ENCODE measurements at regions not wholly inside any gene's neighbourhood (a gene's known extent, or its start where the extent isn't known, plus 50 kb on each side); places are given as distances from the start of the nearest gene placed in this dataset.

- no peak for DNase-seq
These were observed 417.0 kb upstream of the RGS6 start for GRCh38 chr14:71514941-71515919.

DNA sequence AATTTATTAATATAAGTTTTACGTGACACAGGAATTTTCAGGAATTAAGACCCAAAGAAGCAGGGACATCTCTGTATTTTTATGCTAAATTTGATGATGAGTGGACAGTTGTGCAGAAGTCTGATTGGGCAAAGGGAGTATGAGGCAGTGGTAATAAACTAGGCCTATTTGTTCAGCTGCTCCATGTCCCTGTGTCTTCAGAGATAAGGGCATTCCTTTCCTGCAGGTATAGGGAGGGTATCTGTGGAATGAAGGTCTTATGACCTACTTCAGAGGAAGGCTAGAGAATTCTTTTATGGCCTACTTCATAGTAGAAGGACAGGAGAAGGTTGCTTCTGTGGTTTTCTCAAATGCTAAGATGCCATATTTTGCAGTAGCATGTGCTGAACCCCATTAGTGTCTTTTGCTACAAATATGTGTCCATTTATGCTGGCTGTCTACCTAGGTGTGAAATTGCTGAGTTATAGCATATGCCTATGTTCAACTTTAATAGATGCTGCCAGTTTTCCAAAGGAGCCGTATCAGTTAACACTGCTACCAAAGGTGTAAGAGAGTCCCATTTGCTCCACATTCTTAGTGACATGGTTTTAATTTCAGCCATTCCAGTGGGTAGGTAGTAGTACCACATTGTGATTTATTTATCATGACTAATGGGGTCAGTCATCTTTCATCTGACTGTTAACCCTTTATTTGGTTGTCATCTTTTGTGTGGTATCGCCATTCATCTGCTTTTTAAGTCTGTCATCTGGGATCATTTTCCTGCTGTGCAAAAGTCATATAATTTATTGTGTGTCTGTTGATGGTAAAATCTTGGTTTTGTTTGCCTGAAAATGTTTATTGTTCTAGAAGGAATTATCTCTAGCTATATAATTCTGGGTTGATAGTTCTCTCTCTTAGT, 410.7 kb upstream of the RGS6 start:
- DNase-seq, result peak; percentile 54

DNA sequence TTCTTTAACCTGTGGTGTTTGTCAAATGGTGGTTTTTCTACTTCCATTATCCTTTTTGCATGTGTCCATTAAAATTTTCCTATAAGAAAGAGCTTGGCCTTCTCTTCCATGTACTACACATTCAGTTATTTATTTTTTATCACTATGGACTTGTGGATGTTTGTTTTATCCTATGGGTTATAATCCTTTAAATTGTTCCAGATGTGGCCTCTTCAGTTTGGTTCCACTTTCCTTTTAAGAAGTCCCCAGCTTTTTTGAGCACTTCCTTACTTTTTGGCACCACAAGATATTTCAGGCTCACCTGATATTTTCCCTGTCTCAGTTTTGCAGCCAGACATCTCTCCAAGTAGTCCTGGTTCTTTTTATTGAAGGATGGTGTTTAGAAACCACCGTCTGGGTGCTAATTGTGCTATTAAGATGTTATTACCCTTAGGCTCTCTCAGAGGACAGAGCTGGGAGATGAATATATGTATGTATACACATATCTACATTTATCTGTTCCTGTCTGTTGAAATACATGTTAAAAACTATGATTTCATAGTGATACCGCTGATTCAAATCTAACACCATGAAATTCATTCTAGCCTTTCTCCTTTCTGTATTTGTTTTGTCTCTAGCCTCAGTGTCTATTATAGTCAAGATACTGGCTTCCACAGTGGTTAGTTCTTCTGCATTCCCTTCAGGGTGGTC, 408.5 kb upstream of the RGS6 start:
- DNase-seq, result no peak

DNA sequence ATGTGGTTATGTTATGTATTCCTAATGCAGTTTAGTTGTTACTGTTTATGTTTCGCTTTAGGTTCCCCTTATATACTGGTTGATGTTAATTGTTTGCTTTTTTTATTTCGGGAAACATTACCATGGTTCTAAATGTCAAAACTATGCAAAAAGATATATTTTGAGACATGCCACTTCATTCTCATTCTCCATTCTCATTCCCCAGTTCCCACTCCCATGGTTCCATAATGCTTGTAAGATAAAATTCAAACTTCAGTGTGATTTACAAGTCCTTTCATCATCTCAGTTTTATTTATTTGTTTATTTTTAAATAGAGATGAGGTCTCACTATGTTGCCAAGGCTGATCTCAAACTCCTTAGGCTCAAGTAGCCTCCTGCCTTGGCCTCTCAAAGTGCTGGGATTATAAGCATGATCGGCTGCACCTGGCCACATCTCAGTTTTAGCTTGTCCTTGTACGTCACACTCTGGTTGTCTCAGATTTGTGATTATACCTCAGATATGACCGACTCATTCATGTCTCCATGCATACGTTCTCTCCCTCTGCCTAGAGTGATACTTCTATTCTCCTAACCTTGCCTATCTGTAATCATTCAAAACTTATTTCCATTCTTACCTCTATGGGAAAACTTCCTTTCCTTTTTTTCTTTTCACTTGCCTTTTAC, 407.8 kb upstream of the RGS6 start:
- DNase-seq, result no peak

GRCh38 chr14:71525663-71526221, 406.5 kb upstream of the RGS6 start:
- no peak for DNase-seq

DNA sequence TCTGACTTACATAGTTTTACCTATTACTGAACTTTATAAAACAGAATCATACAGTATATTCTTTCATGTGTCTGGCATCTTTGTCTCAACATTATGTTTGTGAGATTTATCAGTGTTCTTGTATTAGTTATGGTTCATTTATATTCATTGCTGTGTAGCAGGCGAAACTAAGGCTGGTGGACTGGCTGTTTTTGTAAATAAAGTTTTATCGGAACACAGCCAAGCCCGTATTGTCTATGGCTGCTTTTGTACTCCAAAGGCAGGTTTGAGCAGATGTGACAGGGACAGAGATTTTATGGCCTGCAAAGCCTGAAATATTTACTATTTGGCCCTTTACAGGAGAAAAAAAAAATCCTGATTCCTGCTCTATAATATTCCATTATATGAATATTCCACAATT, 405.8 kb upstream of the RGS6 start:
- no peak for DNase-seq

DNA sequence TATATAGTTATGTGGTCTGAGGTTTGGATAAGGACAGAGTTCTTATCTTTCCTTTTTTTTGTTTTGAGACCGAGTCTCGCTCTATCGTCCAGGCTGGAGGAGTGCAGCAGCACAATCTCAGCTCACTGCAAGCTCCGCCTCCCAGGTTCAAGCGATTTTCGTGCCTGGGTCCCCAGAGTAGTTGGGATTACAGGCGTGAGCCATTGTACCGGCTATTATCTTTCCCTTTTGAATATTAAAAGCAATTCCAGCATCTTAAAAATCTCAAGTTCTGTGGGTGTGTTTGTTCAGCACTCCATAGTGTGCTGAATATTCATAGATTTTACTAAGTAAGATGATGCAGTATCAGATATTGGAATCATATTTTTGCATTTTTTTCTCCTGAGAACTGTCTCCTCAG, 404.4 kb upstream of the RGS6 start:
- DNase-seq, result no peak

DNA sequence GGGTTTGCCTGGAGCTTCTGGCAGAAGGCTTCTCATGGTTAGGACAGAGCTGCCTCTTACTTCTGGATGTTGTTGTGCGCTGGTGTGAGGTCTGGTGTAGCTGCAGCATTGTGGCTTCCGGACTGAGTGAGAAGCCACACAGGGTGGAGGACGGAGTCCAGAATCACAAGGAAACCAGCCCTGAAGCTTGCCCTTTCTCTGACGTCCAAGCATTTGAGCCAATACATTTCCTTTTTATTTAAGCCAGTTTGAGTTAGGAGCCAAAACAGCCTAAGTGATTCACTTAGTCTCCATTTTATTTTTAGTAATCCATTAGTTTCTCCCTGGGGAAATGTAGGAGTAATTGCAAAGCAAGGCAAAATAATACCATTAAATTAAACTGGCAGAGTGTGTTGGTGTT, 402.4 kb upstream of the RGS6 start:
- DNase-seq, result no peak

DNA sequence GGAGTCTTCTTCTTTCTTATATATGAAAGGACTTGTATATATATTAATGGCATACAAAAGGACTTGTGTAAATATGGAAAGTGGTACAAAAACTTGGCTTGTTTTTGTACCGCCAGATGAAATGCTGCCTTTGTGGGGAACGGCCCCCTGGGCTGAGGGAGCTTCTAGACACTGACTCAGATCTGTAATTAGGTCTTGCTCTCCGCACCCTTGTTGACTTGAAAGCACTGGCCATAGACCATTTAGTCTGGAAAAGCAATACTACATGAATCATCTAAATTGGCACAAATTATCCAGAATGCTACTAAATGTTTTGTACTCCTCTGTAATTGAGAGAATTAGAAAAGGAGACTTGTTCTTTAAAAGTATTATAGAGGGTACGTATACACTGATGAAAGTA, 399.9 kb upstream of the RGS6 start:
- DNase-seq, result peak; percentile 80

DNA sequence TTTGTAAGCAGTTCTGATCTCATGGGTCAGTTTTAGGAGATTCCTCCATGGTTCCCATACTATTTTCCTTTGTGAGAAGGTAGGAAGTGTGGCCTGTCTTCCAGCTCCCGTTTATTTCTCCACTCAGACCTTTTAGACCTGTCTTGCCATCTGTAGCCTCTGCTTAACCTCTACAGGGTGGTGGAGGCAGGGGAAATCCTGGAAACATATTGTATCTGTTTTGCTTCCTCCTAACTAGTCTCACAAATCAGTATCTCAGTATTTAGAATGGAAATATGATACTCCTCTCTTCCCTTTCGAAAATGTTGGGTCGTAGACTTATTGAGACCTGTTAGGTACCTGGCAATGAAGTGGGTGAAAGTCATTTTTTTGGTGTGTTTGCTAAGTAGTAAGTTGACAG, 399.4 kb upstream of the RGS6 start:
- no peak for DNase-seq

DNA sequence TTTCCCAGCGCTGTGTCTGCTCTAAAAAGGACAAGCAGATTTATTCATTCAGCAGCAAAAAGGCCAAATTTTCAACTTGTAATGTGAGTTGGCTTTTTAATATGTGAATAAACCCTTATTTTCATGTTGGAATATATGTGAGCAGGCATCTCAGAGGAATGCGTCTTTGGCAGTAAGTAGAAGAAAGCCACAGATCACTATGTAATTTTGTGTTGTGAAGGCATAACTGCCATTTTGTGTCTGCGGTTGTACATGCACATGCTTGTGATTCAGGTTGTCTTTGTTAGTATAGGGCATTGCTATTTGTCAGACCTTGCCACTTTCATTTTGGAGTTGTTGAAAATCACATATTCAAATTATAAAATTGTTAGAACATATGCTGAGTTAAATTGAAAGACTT, 398.8 kb upstream of the RGS6 start:
- no peak for DNase-seq

- no peak for DNase-seq
These were observed 398.4 kb upstream of the RGS6 start for GRCh38 chr14:71533800-71534199.

- no peak for DNase-seq
These were observed 397.7 kb upstream of the RGS6 start for GRCh38 chr14:71534506-71534905.

DNA sequence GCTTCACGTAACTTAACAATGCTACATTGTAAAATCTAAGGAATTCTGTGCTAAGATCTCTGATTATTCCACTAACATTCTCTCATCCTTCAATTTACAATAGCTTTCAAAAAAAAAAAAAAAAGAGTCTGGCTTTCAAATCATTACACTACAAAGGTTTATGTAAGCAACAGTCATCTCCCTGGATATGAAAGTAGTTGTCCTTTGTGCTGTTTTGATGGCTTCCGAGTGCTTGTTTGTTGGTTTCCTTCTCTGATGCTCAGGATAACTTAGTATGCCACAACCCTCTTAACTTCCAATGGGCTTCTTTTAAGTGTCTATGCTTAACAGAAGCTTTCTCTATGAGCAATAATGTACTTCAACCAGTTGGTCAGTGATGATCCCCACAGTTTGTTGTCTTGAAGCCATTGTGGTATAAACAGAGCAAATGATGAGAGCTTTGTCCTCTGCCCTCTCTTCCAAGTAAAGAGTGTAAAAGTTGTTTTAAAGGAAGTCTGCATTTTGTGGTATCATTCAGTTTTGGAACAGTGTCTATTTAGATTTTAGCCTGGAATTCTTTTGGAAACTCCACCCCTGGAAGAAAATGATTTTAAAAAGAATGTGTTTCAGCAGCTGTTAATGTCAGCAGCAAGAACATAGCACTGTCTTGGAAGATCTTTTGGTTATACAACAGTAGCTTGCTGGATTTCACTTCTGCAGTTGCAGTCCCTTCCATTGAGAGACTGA, 396.1 kb upstream of the RGS6 start:
- no peak for DNase-seq

GRCh38 chr14:71536927-71537772, 395.1 kb upstream of the RGS6 start:
- no peak for DNase-seq

- no peak for DNase-seq
These were observed 393.9 kb upstream of the RGS6 start for GRCh38 chr14:71538288-71538687.

DNA sequence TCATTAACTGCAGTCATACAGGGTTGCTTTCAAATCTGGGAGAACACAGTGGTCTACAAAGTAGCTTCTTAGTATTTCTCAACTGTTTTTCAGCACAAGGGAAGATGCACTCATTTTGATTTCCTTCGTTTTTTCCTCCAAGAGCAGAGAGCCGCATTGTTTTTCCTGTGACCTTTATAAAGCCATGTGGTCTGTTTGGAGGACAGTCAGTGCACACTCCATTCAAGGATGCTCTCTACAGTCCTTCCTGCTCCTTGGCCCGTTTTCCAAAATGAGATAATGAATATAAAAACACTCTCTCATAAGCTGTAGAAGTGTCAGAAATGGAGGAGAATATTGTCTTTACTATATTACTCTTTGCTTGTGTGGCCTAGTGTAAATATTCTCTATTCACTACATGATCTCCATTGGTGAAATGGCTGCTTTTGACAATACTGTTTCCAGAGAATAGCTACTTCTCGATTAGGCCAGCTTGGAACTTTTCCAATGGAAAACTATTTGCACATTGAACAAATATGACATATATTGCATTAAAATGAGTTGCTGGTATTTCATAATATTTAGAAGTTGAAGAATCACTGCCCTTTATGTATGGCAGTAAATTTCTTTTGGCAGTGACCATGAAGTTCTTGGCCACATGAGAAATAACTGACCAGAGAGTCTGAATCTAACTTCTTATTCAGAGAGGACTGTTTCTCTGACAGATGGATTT, 393.1 kb upstream of the RGS6 start:
- DNase-seq, result no peak

DNA sequence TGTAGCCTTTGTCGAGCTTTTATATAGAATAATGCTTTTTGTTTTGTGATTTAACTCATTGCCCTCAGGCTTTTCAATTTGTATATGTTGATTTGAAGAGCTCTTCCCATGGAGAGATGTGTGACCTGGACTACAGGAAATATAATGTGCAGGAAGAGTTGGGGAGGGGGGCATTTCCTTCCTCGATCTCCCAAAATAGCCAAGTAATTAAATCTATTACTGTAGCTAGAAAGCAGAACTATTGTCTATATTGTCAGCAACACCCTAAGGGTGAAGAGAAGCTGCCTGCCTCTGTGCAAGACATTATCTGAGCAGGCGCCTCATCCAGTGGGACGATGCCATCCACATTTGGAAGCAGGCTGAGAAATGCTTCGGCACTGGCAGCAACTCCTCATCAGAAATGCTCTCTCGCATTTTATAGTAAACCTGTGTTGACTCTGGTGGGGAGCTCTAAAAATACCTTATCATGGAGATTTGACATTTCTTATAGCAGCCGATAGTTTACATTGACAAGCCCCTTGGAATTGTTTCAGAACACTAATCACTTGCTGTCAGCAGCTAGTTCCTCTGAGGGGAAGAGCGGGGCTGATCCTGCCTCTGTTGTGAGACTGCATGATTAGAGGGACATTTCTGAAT, 392.5 kb upstream of the RGS6 start:
- no peak for DNase-seq

- DNase-seq, result no peak
These were observed 391.0 kb upstream of the RGS6 start for GRCh38 chr14:71541271-71541670.
